ENCODE measurements at regions not wholly inside any gene's neighbourhood (a gene's known extent, or its start where the extent isn't known, plus 50 kb on each side); places are given as distances from the start of the nearest gene placed in this dataset.

GRCh38 chr5:21181609-21182125, 1193.7 kb upstream of the CDH18 start:
- 58% methylated on average over 3 of the region's 3 CpGs for WGBS
- no peak for DNase-seq (ENCODE audit: low spot score in 2 of 2)

DNA sequence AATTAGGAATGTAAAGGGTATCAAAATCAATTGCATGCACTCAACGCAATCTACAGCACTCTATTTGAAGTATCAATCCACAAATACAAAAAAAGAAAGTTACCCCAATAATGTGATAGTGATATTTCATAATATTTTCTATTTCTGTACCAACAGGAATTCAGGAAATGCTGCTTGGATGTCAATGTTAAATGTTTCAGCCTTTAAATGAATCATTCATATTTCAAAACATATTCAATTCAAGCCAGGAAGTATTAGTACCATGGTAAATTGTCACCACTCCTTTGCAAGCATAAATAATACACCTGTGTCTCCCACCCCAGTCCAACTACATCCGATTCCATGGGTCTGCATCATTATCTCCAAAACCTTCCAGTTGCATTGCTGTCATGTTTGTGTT, 1185.5 kb upstream of the CDH18 start:
- H3K27ac ChIP-seq, result no peak overlapping the region
- no peak overlapping the region for H3K4me3 ChIP-seq
- H3K27me3 ChIP-seq, result no peaks in the 10 kb centered on the region
- WGBS, result 80% methylated on average over 2 of the region's 2 CpGs
- TF ChIP-seq EP300 (IDR thresholded peaks at IDR 0.05), result no peak
- TF ChIP-seq, protein P1, sequence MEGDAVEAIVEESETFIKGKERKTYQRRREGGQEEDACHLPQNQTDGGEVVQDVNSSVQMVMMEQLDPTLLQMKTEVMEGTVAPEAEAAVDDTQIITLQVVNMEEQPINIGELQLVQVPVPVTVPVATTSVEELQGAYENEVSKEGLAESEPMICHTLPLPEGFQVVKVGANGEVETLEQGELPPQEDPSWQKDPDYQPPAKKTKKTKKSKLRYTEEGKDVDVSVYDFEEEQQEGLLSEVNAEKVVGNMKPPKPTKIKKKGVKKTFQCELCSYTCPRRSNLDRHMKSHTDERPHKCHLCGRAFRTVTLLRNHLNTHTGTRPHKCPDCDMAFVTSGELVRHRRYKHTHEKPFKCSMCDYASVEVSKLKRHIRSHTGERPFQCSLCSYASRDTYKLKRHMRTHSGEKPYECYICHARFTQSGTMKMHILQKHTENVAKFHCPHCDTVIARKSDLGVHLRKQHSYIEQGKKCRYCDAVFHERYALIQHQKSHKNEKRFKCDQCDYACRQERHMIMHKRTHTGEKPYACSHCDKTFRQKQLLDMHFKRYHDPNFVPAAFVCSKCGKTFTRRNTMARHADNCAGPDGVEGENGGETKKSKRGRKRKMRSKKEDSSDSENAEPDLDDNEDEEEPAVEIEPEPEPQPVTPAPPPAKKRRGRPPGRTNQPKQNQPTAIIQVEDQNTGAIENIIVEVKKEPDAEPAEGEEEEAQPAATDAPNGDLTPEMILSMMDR (IDR thresholded peaks at IDR 0.05), result no peak
- no peak for TF ChIP-seq POLR2A (IDR thresholded peaks at IDR 0.05)
- TF ChIP-seq POLR2AphosphoS5 (IDR thresholded peaks at IDR 0.05), result no peak
- no peaks in the 10 kb centered on the region for H3K4me1 ChIP-seq
- H3K9me3 ChIP-seq, result no peaks in the 10 kb centered on the region
- no peaks in the 10 kb centered on the region for H3K36me3 ChIP-seq
- no peak for DNase-seq (ENCODE audit: low spot score in 2 of 2)

More at GRCh38 chr5:21181609-21182125, 1193.7 kb upstream of the CDH18 start:
- no peaks in the 10 kb centered on the region for H3K36me3 ChIP-seq
- H3K4me1 ChIP-seq, result no peaks in the 10 kb centered on the region
- H3K27ac ChIP-seq, result no peak overlapping the region
- H3K4me3 ChIP-seq, result no peak overlapping the region
- no peaks in the 10 kb centered on the region for H3K27me3 ChIP-seq
- no peak for TF ChIP-seq POLR2AphosphoS5 (IDR thresholded peaks at IDR 0.05)
- no peak for TF ChIP-seq POLR2A (IDR thresholded peaks at IDR 0.05)
- no peak for TF ChIP-seq EP300 (IDR thresholded peaks at IDR 0.05)
- TF ChIP-seq, protein P1 (IDR thresholded peaks at IDR 0.05), result no peak
- no peaks in the 10 kb centered on the region for H3K9me3 ChIP-seq

DNA sequence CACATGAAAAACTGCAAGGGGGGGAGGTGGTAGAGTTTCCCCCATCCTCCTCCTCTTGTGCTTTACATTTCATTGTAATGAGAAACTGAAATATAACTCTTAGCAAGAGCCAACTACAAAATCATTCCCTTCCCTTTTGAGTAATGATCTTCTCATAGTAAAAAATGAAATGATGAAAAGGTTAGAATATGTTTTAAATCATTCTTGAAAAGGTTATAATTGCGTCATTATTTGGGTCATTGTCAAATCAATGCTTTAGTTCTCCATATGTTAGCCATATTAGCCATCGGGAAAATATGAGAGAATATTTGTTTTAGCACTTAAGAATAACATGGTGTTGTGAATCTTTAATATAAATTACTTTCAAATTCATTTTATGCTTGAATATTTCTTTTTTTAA, 1185.0 kb upstream of the CDH18 start:
- no peak for DNase-seq (ENCODE audit: low spot score in 2 of 2)
- no peak for TF ChIP-seq POLR2AphosphoS5 (IDR thresholded peaks at IDR 0.05)
- TF ChIP-seq POLR2A (IDR thresholded peaks at IDR 0.05), result no peak
- TF ChIP-seq, protein P1 (IDR thresholded peaks at IDR 0.05), result no peak
- no peak for TF ChIP-seq EP300 (IDR thresholded peaks at IDR 0.05)
- Histone ChIP-seq H3K4me3 (no peak overlapping the region), H3K27ac (no peak overlapping the region), H3K9me3 (no peaks in the 10 kb centered on the region), H3K36me3 (no peaks in the 10 kb centered on the region), H3K27me3 (no peaks in the 10 kb centered on the region), H3K4me1 (no peaks in the 10 kb centered on the region)
- WGBS, result 49% methylated on average over 2 of the region's 2 CpGs

- TF ChIP-seq EP300 (IDR thresholded peaks at IDR 0.05) (no peak), POLR2AphosphoS5 (IDR thresholded peaks at IDR 0.05) (no peak), POLR2A (IDR thresholded peaks at IDR 0.05) (no peak)
- TF ChIP-seq, protein P1 (IDR thresholded peaks at IDR 0.05), result no peak
- no peaks in the 10 kb centered on the region for H3K36me3 ChIP-seq
- no peak overlapping the region for H3K4me3 ChIP-seq
- no peak overlapping the region for H3K27ac ChIP-seq
- H3K27me3 ChIP-seq, result no peaks in the 10 kb centered on the region
- no peaks in the 10 kb centered on the region for H3K9me3 ChIP-seq
- no peak for DNase-seq (ENCODE audit: low spot score in 2 of 2)
- no peaks in the 10 kb centered on the region for H3K4me1 ChIP-seq
Observed at GRCh38 chr5:21171038-21171437, 1183.0 kb upstream of the CDH18 start.

DNA sequence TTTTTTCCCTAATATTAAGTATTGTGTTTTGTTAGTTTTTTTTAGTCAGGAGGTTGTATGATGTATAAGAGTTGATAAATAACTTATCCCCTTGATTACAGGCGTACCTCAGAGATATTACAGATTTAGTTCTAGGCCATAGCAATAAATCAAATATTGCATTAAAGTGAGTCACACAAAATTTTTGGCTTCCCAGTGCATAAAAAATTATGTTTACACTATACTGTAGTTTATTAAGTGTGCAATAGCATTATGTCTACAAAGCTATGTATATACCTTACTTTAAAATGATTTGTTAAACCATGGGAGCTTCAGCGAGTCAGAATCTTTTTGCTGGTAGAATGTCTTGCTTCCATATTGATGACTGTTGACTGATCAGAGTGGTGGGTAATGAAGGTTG, 1180.6 kb upstream of the CDH18 start:
- H3K9me3 ChIP-seq, result no peaks in the 10 kb centered on the region
- H3K4me3 ChIP-seq, result no peak overlapping the region
- H3K27me3 ChIP-seq, result no peaks in the 10 kb centered on the region
- no peak for DNase-seq (ENCODE audit: low spot score in 2 of 2)
- no peaks in the 10 kb centered on the region for H3K4me1 ChIP-seq
- H3K36me3 ChIP-seq, result no peaks in the 10 kb centered on the region
- 71% methylated on average over 2 of the region's 2 CpGs for WGBS
- TF ChIP-seq EP300 (IDR thresholded peaks at IDR 0.05), result no peak
- no peak for TF ChIP-seq POLR2AphosphoS5 (IDR thresholded peaks at IDR 0.05)
- TF ChIP-seq POLR2A (IDR thresholded peaks at IDR 0.05), result no peak
- TF ChIP-seq, protein P1 (IDR thresholded peaks at IDR 0.05), result no peak
- H3K27ac ChIP-seq, result no peak overlapping the region

Data from suprapubic skin (tissue), 4 donors.